Umbilical cord (tissue), 1 donor: ENCODE measurements at regions not wholly inside any gene's neighbourhood (a gene's known extent, or its start where the extent isn't known, plus 50 kb on each side); places are given as distances from the start of the nearest gene placed in this dataset.
A peak's percentile ranks its signal among the peaks of the same experiment; 100 is the strongest.

Experiments used
- DNase-seq: peaks from one replicate; pipeline ENCODE4 v3.0.0-alpha.2; 2015; ENCODE audit warnings: low spot score

DNA sequence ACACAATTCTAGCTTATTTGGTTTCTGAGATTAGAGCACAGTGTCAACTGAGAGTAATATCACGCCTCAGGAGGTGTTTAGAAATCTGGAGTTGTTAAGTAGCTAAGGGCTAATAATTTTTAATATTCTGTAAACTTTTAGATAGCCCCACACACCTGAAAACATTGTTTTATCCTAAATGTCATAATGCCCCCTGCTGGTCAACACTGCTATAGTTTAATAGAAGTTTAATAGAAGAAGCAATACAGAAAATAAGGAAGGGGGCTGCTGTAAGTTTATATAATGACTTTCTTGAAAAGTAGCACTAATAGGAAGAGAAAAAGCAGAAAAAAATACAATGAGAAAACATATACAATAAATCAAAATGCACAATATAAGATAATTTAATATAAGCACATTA, 516.4 kb upstream of the PCDH11Y start:
- peak; percentile 19 for DNase-seq
